ENCODE measurements at regions not wholly inside any gene's neighbourhood (a gene's known extent, or its start where the extent isn't known, plus 50 kb on each side); places are given as distances from the start of the nearest gene placed in this dataset.

- no peak for TF ChIP-seq CTCF (IDR thresholded peaks at IDR 0.05 in 4 of 5, conservative IDR thresholded peaks at IDR 0.05 in 1 of 5)
- TF ChIP-seq POLR2A (IDR thresholded peaks at IDR 0.05): no peak
Measured at GRCh38 chr9:14992081-14992480, 81.9 kb upstream of the FREM1 start.
